ENCODE measurements at regions not wholly inside any gene's neighbourhood (a gene's known extent, or its start where the extent isn't known, plus 50 kb on each side); places are given as distances from the start of the nearest gene placed in this dataset.

- DNase-seq (ENCODE audit: extremely low read depth, low read depth, low spot score), result no peak
These were observed 63.3 kb upstream of the ANXA10 start for GRCh38 chr4:168028970-168029597.

GRCh38 chr4:168037676-168038075, 54.7 kb upstream of the ANXA10 start:
- DNase-seq (ENCODE audit: extremely low read depth, low read depth, low spot score), result no peak

GRCh38 chr4:168039593-168039992, 52.7 kb upstream of the ANXA10 start:
- no peak for DNase-seq (ENCODE audit: extremely low read depth, low read depth, low spot score)

Data from glomerular endothelial cell (primary cell).